Kidney epithelial cell (primary cell): ENCODE measurements at regions not wholly inside any gene's neighbourhood (a gene's known extent, or its start where the extent isn't known, plus 50 kb on each side); places are given as distances from the start of the nearest gene placed in this dataset.

Experiments used
- DNase-seq: peaks from one replicate; pipeline ENCODE4 v3.0.0-alpha.2; 2010; ENCODE audit warnings: low read depth
- H3K27me3 ChIP-seq: 2 replicates; pipeline ENCODE4 v1.6.0; 2011; ENCODE audit warnings: low read length; ENCODE audit not compliant: control insufficient read depth, insufficient read depth
- H3K36me3 ChIP-seq: 2 replicates; pipeline ENCODE4 v1.5.1; 2011; ENCODE audit warnings: low read length; ENCODE audit not compliant: control insufficient read depth, insufficient read depth
- H3K4me3 ChIP-seq: 2 replicates; pipeline ENCODE4 v1.5.1; 2011; ENCODE audit warnings: low read depth, mild to moderate bottlenecking, control low read depth, low read length
- CTCF ChIP-seq: IDR thresholded peaks from 2 replicates; pipeline ENCODE4 v1.5.1; 2011; ENCODE audit warnings: mild to moderate bottlenecking, moderate library complexity, low read length, control low read depth, inconsistent platforms; ENCODE audit not compliant: insufficient read depth, poor library complexity, severe bottlenecking

- Histone ChIP-seq H3K4me3 (no peak overlapping the region), H3K36me3 (no peaks in the 10 kb centered on the region), H3K27me3 (peaks cover 18% of the 10 kb centered on the region)
- no peak for TF ChIP-seq CTCF
- no peak for DNase-seq
These were observed 101.4 kb downstream of the ADRA2C start for GRCh38 chr4:3867403-3868100.

GRCh38 chr4:3868211-3869173 is 102.3 kb downstream of the ADRA2C start:
- DNase-seq: no peak
- no peak for TF ChIP-seq CTCF

GRCh38 chr4:3869174-3869572 is 103.0 kb downstream of the ADRA2C start:
- Histone ChIP-seq H3K4me3 (no peak overlapping the region), H3K27me3 (peaks cover 31% of the 10 kb centered on the region), H3K36me3 (no peaks in the 10 kb centered on the region)
- no peak for DNase-seq
- no peak for TF ChIP-seq CTCF

More at GRCh38 chr4:3868211-3869173, 102.3 kb downstream of the ADRA2C start:
- Histone ChIP-seq H3K36me3 (no peaks in the 10 kb centered on the region), H3K4me3 (no peak overlapping the region), H3K27me3 (peaks cover 27% of the 10 kb centered on the region)

- DNase-seq: no peak
- H3K4me3 ChIP-seq: no peak overlapping the region
- TF ChIP-seq CTCF: no peak
- H3K27me3 ChIP-seq: peaks cover 33% of the 10 kb centered on the region
- no peaks in the 10 kb centered on the region for H3K36me3 ChIP-seq
These were observed 103.7 kb downstream of the ADRA2C start for GRCh38 chr4:3869661-3870566.

- no peaks in the 10 kb centered on the region for H3K36me3 ChIP-seq
- H3K4me3 ChIP-seq: no peak overlapping the region
- DNase-seq: no peak
- H3K27me3 ChIP-seq: peaks cover 33% of the 10 kb centered on the region
- no peak for TF ChIP-seq CTCF
These were observed 104.4 kb downstream of the ADRA2C start for GRCh38 chr4:3870567-3870962.
